HG03354 (cell line): ENCODE measurements at regions not wholly inside any gene's neighbourhood (a gene's known extent, or its start where the extent isn't known, plus 50 kb on each side); places are given as distances from the start of the nearest gene placed in this dataset.

Experiments
- ATAC-seq: cut with Tn5 transposase; IDR thresholded peaks from one replicate; pipeline ENCODE4 v1.9.1; 2021; ENCODE audit warnings: mild to moderate bottlenecking; ENCODE audit not compliant: unreplicated experiment, poor library complexity, severe bottlenecking

DNA sequence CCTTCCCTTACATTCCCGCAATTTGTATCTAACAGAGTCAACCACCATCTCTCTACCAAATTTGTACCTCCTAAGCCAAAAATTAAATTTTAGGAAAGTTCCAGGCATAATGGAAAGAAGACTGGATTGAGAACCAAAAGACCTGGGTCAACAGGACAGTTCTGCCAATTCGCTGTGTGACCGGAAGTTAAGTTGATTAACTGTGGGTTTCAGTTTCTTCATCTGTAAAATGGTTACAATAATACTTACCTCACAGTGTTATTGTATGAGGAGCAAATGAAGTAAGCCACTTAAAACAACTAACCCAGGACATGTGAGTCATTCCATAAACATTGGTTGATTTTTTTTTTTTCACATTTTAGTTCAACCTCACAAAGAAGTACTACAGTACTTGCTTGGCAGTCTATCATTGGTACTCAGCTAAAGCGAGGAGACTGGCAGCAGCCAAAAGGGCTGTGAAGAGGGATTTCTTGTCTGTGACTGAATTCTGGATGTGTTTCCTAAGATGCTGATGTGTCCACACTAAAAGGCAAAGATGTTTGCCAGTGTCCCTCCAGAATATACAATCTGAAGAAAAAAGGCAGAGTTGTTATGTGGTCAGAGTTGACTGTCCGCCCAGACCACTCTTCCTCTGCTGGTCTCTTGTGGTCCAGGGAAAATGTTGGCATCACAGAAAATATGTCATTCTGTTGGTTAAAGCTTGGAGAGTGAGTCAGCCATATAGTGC lies 198.6 kb downstream of the TLE1 start:
- no peak for ATAC-seq

DNA sequence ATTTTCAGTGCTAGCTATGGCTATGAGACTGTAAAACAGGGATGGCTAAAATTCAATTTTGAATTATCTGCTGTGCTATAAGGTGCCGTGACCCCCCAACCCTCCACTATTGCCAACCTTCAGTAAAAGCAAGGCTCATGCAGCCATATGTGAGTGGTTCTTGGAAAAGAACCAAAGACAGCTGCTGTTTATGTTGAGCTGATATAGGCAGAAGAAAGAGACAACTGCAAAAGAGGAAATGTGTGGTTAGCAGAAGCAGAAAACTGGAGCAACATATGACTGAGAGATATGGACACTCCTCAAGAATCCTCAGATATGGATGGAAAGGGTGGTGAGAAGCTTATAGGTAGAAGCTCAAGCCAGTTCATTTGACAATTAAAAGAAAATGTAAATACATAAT lies 200.3 kb downstream of the TLE1 start:
- no peak for ATAC-seq

DNA sequence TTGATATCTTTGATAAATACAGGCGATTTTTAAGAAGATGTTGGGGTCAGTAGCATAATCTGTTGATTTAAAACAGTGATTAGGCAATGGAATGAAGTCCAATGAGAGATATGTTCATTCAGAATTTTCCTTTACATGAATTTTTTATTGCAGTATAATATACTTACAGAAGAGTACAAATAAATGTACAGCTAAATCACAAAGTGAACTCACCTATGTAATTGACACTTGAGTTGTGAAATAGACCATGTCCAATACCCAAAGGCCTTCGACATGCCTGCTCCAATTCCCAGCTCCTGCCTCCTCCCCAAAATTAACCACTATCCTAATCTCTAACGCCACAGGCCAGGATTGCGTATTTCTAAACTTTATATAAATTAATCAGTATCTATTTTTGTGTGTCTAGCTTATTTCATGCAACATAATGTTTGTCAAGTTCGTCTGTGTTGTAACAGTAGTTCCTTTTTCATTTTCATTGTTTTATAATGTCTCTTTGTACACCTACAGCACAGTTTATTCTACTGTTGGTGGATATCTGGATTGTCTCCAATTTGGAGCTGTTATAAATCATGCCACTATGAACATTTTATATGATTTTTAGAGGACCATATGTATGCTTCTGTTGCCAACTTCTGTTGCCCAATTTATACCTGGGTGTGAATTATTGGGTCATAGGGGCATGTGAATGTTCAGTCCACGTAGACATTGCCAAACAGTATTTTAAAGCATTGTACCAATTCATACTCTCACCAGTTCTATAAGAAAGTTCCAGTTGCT lies 208.3 kb downstream of the TLE1 start:
- no peak for ATAC-seq

DNA sequence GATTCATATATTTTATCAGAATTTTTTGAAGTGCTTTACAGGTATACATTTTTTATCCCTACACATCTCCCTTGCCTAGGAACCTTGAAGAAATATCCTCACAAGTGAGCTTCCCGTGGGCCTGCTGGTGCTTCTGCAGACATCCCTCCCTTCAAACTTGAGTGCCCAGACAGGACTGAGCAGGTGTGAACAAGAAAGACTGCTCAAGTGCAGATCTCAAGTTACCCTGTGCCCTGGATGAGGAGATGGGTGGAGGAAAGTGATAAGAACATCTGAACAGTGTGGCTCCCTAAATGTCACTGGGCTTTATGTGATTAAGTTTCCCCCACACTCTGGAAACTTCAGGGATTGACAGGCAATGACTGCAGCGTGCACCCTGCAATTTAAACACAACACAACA lies 209.8 kb downstream of the TLE1 start:
- no peak for ATAC-seq

DNA sequence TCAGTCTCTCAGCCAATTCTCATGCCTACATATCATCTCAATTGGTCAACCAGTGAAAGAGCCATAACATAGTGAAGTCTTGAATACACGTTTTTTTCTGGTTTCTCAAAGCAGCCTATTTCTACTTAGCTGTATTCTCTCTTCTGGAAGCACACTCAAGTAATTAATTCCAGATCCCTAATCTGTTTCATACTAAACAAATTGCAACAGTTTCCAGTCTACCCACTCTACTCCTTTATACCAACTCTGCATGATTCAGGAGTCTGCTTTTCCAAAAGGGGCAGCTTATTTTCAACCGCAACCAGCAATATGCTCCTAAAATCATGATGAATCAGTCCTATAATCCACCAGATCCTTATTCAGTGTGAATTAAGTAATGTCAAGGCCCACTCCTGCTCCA lies 211.7 kb downstream of the TLE1 start:
- no peak for ATAC-seq

DNA sequence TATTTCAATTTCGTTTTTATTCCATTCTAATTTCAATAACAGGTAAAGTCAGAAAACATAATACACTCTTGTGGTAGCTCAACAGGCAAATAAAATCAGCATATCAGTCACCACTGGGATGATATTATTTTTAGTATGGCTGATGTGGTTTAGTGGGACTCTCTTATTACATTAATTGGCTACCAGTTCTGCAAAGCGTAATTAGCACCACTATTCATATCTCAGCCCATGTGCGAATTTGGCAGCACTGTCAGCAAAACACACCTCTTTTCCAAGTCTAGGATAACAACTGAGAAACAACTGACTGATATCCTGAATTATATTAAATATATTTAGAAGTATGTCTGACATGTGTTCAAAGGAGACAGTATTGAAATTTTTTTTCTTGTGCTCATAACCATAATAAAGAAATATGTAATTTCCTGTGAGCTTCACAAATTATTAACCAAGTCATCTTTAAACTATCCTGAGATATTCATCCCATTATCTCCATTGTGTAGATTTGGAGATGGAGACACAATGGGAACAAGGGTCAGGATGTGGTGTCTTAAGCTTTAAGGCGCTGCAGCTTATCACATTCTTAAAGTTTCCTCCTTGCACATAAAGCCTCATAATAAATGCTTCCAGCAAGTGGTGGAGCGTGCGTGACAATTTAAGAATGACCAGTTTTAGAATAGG lies 212.4 kb downstream of the TLE1 start:
- ATAC-seq, result no peak

DNA sequence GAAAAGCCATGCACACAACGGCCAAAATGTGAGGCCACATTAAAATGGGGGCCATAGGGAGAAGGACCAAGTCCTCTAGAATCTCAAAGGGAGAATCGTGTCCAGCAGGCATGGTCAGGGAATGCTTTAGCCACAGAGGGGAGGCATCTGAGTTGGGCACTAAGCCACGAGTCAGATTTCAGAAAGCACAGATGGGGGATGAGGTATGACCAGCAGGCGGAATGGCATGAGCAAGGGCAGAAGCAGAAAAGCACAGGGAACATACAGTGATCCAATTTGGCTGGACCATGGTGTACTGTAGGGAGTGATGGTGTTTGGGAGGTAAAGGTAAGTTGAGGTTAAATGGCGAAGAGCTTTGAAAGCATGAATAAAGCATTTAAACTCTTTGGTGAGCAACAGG lies 214.6 kb downstream of the TLE1 start:
- no peak for ATAC-seq

DNA sequence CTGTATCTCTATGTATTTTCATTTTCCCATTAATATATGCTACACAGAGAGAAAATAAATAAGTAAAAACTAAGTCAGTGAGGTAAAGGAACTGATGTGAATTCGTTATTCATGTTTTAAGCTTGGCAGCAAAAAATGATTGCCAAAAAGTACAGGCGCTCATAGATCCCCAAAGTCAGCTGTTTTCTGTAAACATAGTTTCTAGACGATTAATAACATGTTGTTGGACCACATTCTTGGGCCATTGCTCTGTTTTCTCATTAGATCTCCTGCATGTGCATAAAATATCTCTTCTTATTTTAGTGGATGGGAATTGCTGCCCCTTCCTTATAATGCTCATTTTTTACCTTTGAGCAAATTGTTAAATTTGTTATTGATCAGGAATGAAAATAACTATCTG lies 215.2 kb downstream of the TLE1 start:
- ATAC-seq, result no peak

DNA sequence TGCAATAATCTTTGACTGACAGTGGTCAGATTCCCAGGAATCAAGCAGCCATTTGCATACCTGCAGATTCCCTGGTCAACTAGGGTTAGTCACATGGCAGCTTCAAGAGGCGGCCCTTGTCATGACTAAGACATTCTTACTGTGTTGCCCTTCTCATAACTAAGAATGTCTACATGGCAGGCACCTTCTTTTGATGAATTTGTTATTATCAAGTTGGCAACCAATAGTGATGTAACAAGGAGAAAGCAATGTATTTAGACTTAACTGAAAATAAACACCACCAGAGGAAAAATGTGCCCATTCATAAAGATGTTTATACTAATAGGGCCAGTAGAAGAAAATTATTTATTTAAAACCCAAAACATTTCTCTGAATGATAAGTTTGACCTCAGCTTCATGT lies 215.6 kb downstream of the TLE1 start:
- ATAC-seq, result no peak

DNA sequence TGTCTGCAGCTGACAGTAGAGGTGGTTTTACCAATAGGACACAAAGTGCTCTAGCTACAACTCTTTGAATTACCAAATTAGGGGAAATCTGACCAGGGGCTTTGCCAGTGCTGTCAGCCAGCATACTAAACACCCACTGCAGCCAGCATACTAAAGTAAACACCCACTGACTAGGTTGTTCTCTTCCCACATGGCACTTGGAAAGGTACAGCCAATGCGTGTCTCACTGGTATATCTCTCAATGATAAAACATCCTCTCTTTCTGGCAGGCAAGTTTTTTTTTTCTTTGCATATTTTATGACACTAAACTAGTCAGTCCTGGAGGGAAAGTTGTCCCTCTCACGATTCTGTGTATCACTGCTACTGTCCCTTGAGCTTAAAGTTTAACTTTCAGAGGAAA lies 216.1 kb downstream of the TLE1 start:
- no peak for ATAC-seq

DNA sequence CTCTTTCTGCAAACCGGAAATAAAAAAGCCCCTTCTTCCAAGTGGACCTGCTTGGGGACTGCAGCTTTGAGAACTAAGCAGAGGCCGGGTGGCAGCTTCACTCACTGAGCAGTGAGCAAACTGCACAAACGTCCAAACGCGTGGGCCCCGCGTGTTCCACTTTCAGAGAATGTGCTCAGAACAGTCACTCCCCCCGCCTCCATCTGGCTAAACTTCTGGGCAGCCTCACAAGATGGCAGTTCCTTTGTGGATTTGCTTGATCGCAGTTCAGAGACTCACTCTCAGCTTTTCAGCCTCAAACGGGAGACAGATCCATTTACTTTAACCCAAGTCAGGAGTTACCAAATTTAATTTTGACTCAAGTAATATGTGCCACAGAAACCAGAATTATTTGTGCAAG lies 216.6 kb downstream of the TLE1 start:
- no peak for ATAC-seq

DNA sequence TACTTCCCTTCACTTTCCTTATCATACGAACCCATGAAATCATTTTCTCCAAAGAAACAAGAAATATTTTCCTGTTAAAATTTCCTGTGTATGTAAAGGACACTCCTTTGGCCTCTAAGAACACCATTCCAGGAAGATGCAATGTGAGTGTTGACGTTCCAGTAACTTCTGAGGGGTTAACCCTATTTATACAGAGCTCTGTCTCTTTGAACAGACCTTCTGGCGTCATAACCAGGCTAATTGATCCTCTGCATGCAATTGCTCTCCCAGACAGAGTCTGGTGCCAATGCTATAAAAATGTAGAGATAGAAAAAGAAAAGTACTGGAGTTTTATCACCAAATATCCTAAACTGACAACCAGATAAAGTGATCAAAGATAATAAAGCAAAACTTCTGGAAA lies 218.5 kb downstream of the TLE1 start:
- ATAC-seq, result no peak

DNA sequence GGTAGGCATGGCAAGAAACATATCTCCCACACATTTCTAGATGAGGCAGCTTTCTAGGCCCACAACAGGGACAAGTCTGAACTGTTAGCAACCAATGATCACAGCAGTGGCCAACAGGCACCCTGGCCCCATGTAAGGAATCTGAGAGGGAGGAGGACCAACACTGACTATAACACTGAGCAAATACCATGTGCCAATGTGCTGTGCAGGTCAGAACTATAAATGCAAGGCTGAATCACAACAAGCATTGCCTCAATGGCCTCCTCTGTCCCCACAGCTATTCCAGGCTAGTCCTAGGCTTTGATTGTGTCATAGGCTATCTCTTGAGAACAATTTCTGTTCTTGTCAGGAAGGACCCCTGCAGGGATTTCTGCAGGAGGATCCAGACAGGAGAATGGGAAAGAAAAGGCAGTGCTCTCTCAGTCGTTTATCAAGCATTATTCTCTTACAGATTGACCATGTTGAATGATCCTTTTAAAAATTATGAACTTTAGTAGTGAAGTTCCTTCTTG lies 221.2 kb downstream of the TLE1 start:
- ATAC-seq, result no peak

DNA sequence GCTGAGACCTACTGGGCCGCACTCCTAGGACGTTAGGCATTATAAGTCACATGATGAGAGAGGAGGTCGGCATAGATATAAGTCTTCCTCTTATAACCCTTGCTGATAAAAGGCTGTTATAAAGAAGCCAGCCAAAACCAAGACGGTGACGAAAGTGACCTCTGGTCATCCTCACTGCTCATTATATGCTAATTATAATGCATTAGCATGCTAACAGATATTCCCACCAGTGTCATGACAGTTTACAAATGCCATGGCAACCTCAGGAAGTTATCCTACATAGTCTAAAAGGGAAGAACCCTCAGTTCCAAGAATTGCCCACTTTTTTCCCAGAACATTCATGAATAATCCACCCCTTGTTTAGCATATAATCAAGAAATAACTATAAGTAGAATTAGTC lies 222.4 kb downstream of the TLE1 start:
- no peak for ATAC-seq

DNA sequence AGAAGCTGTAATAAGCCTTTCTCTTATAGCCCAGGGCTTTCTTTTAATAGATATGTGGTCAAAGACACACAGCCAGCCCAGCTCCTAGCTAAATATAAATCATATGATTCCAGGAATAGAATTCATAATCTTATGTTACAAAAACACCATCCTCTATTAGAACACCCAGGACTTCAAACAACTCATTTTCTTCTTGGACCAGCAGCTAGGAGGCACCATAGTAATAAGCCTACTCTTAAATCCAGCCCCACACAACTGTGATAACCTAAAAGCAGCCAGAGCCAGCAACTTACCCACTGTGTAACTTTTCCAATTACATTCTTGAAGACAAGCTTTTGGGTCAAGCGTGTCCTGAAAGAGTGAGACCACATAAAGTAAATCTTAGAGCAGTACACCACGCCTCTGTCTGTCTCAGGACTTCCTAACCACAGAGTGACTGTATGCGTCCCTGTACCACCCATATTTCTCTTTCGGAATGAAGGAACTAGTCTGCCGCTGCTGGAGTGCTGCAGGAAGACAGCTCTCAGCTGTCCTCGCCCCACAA lies 223.8 kb downstream of the TLE1 start:
- no peak for ATAC-seq

DNA sequence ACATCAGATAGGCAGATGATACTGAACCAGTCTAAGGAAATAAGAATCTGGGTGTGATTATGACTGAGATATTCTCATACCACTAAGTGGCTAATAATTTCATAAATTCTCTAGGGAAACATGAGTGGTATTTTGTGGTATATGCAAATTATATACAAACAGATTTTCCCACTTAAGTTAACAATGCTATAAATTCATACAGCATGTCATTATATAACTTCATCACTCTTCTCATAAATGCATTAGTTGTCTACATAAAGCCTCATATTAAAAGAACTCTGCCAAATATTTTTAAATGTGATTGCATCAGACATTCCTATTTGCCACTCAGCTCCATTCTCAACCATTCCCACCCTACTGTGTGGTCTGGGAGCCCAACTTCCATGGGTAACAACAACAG lies 226.5 kb downstream of the TLE1 start:
- ATAC-seq, result no peak

DNA sequence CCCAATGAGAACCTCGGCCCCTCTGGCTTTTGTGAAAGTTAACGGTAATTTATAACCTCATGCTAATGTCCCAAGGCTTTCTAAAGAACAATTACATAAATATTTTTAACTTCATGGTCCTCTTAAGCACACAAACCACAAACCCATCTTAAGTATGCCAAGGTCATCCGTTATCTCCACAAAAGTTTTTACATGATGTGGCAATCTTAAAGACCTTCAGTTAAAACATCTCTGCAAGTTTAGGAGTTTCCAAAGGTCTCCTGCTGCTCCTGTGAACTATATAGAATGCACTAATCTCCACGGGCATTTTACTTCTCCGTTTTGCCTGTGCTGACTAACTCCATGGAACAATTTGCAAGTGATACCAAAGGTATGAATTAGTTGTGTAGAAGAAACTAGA lies 228.2 kb downstream of the TLE1 start:
- ATAC-seq, result no peak

DNA sequence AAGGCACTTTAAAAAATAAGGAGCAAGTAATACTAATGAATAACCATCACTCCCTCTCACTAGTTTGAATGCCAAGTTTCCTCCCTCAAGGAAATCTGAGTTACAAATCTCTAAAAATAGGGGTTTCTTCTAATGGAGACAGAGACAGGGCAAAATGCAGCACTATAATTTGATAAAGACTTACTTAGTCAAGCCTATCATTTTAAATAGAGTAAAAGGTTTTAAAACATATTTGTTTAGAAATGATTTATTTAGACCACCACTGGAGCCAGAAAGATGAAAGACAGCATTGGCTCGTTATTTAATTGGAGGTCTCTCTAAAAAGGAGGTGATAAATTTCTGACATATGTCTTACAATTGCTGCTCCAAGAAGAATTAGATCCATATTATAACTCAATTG lies 228.7 kb downstream of the TLE1 start:
- no peak for ATAC-seq

DNA sequence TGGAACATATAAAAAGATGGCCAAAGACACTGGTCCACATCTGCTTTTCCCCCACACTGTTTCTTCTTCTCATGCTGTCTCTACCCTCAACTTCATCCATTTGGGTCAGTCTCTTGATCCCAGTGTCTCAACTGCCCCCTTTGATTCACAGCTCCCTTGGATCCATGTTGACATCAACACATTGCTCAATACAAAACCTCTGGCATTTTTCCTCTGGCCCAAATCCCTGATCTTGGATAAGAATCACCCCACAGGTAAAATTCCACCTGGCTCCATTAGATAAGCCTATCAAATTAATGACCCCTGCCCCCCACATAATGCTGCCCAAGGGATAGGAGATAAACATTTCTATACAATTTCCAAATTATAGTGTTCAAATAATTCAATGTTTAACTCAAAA lies 229.8 kb downstream of the TLE1 start:
- ATAC-seq, result no peak

DNA sequence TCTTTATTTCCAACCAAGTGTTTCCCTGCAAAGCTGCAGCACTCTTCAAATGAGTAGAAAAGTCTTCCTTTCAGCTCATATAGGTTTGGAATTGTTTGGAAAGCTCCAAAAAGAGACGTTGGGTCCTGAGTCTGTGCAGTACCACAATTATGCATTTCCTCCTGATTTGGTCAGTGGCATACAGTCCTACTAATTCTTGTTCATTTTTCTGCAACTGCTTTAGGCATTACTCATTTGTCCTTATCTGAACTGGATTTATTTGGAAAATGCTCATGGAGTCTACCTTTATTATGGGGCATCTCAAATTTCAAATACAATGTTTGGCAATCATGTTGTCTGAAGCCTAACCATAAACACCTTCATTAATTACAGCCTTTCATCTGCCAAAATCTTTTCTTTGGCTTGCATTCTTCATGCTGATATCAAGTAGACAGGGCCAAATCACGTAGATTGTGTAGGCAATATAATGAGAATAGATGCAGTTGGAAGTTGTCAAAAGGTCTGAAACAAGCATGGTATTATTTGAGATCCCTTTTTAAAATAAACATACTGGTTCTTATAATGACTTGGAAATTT lies 232.8 kb downstream of the TLE1 start:
- ATAC-seq, result no peak
